ENCODE measurements at regions not wholly inside any gene's neighbourhood (a gene's known extent, or its start where the extent isn't known, plus 50 kb on each side); places are given as distances from the start of the nearest gene placed in this dataset.

- intact Hi-C loops (cut with micrococcal nuclease): no loop called here
Measured at GRCh38 chr6:12381587-12381986, 91.4 kb downstream of the EDN1 start.

GRCh38 chr6:12383448-12383847, 93.3 kb downstream of the EDN1 start:
- intact Hi-C loops (cut with micrococcal nuclease): no loop called here

GRCh38 chr6:12384357-12384912, 94.3 kb downstream of the EDN1 start:
- intact Hi-C loops (cut with micrococcal nuclease): no loop called here

GRCh38 chr6:12385316-12385715, 95.2 kb downstream of the EDN1 start:
- intact Hi-C loops (cut with micrococcal nuclease): no loop called here

- intact Hi-C loops (cut with micrococcal nuclease): no loop called here
Measured at GRCh38 chr6:12386816-12387215, 96.7 kb downstream of the EDN1 start.

GRCh38 chr6:12391472-12391871, 101.3 kb downstream of the EDN1 start:
- intact Hi-C loops (cut with micrococcal nuclease): no loop called here

- intact Hi-C loops (cut with micrococcal nuclease): no loop called here
Measured at GRCh38 chr6:12392490-12392889, 102.3 kb downstream of the EDN1 start.

- intact Hi-C loops (cut with micrococcal nuclease): no loop called here
Measured at GRCh38 chr6:12393100-12393499, 102.9 kb downstream of the EDN1 start.

GRCh38 chr6:12394170-12394569, 104.0 kb downstream of the EDN1 start:
- intact Hi-C loops (cut with micrococcal nuclease): no loop called here

GRCh38 chr6:12395898-12396297, 105.7 kb downstream of the EDN1 start:
- intact Hi-C loops (cut with micrococcal nuclease): no loop called here

- intact Hi-C loops (cut with micrococcal nuclease): no loop called here
Measured at GRCh38 chr6:12401200-12401599, 111.0 kb downstream of the EDN1 start.

- intact Hi-C loops (cut with micrococcal nuclease): no loop called here
Measured at GRCh38 chr6:12403201-12403826, 113.2 kb downstream of the EDN1 start.

- intact Hi-C loops (cut with micrococcal nuclease): no loop called here
Measured at GRCh38 chr6:12403947-12404647, 113.9 kb downstream of the EDN1 start.

GRCh38 chr6:12404651-12405050, 114.5 kb downstream of the EDN1 start:
- intact Hi-C loops (cut with micrococcal nuclease): no loop called here

- intact Hi-C loops (cut with micrococcal nuclease): no loop called here
Measured at GRCh38 chr6:12408752-12409151, 118.6 kb downstream of the EDN1 start.

- intact Hi-C loops (cut with micrococcal nuclease): no loop called here
Measured at GRCh38 chr6:12410946-12411345, 120.8 kb downstream of the EDN1 start.

GRCh38 chr6:12414096-12414675, 124.0 kb downstream of the EDN1 start:
- intact Hi-C loops (cut with micrococcal nuclease): no loop called here

- intact Hi-C loops (cut with micrococcal nuclease): no loop called here
Measured at GRCh38 chr6:12415980-12416598, 125.9 kb downstream of the EDN1 start.

- intact Hi-C loops (cut with micrococcal nuclease): no loop called here
Measured at GRCh38 chr6:12417191-12417590, 127.0 kb downstream of the EDN1 start.

GRCh38 chr6:12418946-12419345, 128.8 kb downstream of the EDN1 start:
- intact Hi-C loops (cut with micrococcal nuclease): no loop called here

GRCh38 chr6:12419631-12420272, 129.6 kb downstream of the EDN1 start:
- intact Hi-C loops (cut with micrococcal nuclease): no loop called here

GRCh38 chr6:12420626-12421025, 130.5 kb downstream of the EDN1 start:
- intact Hi-C loops (cut with micrococcal nuclease): no loop called here
